PC-9 (cell line): ENCODE measurements at regions not wholly inside any gene's neighbourhood (a gene's known extent, or its start where the extent isn't known, plus 50 kb on each side); places are given as distances from the start of the nearest gene placed in this dataset.
A peak's percentile ranks its signal among the peaks of the same experiment; 100 is the strongest.

ENCODE experiments used
- BruUV-seq: library from RNA; stranded (reverse); fragments of 400-500 nt; replicated peaks from 2 replicates; lab custom pipeline; 2021; lab: Mats Ljungman, UMichigan
- CTCF ChIA-PET: fragments of 300-600 bp; sonication (Branson Sonifier 250); formaldehyde crosslinking; loops from one replicate; lab custom pipeline; 2022; ENCODE audit warnings: antibody characterized with exemption; lab: Charles Lee
- POLR2A ChIA-PET: fragments of 300-600 bp; sonication (Branson Sonifier 250); formaldehyde crosslinking; loops from one replicate; lab custom pipeline; 2022; ENCODE audit warnings: antibody characterized with exemption; ENCODE audit not compliant: unreplicated experiment; lab: Charles Lee
- DNase-seq, 2 experiments: peaks; one replicate each; pipeline versions ENCODE4 v3.0.0 to v3.0.0-alpha.2; 2015 to 2022; ENCODE audit warnings: mixed read lengths in 1 of 2
- H2AFZ ChIP-seq: fragments of 200-600 bp; sonication (generic); 2 replicates; pipeline ENCODE4 v1.8.1; 2017; ENCODE audit warnings: antibody characterized with exemption
- H3F3A ChIP-seq: fragments of 200-600 bp; sonication (generic); 2 replicates; pipeline ENCODE4 v1.8.1; 2017; ENCODE audit warnings: antibody characterized with exemption, mild to moderate bottlenecking, low read depth; ENCODE audit not compliant: insufficient read depth
- H3K27ac ChIP-seq: fragments of 200-600 bp; sonication (generic); 2 replicates; pipeline ENCODE4 v1.6.1; 2016; ENCODE audit warnings: mixed run types
- H3K27me3 ChIP-seq: fragments of 200-600 bp; sonication (generic); 2 replicates; pipeline ENCODE4 v1.6.1; 2016; ENCODE audit warnings: low read depth, mixed run types; ENCODE audit not compliant: insufficient read depth
- H3K36me3 ChIP-seq: fragments of 200-600 bp; sonication (generic); 2 replicates; pipeline ENCODE4 v1.6.1; 2016; ENCODE audit warnings: low read depth, mixed run types
- H3K4me1 ChIP-seq: fragments of 200-600 bp; sonication (generic); replicated peaks from 2 replicates; pipeline ENCODE4 v1.6.1; 2016; ENCODE audit warnings: mixed run types; ENCODE audit not compliant: insufficient read depth
- H3K4me2 ChIP-seq: fragments of 200-600 bp; sonication (generic); 2 replicates; pipeline ENCODE4 v1.6.1; 2017; ENCODE audit warnings: mixed run types
- H3K4me3 ChIP-seq: fragments of 200-600 bp; sonication (generic); 2 replicates; pipeline ENCODE4 v1.6.1; 2016; ENCODE audit warnings: mixed run types
- H3K79me2 ChIP-seq: fragments of 200-600 bp; sonication (generic); 2 replicates; pipeline ENCODE4 v1.6.1; 2017; ENCODE audit warnings: low read depth, mixed run types
- H3K9me2 ChIP-seq: fragments of 200-600 bp; sonication (generic); 2 replicates; pipeline ENCODE4 v1.8.1; 2017; ENCODE audit warnings: mild to moderate bottlenecking; ENCODE audit not compliant: insufficient read depth
- H3K9me3 ChIP-seq: fragments of 200-600 bp; sonication (generic); 2 replicates; pipeline ENCODE4 v1.8.1; 2016; ENCODE audit warnings: low read depth; ENCODE audit not compliant: insufficient read depth
- H4K20me1 ChIP-seq: fragments of 200-600 bp; sonication (generic); 2 replicates; pipeline ENCODE4 v1.8.1; 2017; ENCODE audit not compliant: insufficient read depth
- EZH2 ChIP-seq: fragments of 200-600 bp; sonication (generic); IDR thresholded peaks from 2 replicates; pipeline ENCODE4 v1.8.0; 2017; ENCODE audit warnings: antibody characterized with exemption, low read depth
- intact Hi-C: fragments of 100-400 bp; cut with micrococcal nuclease; formaldehyde crosslinking; loops from one replicate; pipeline ENCODE4 v1.10.0; 2022; ENCODE audit not compliant: unreplicated experiment
- TF ChIP-seq, protein P1 (sequence below): fragments of 200-600 bp; sonication (generic); conservative IDR thresholded peaks from 2 replicates; pipeline ENCODE4 v1.6.1; 2017; ENCODE audit warnings: mixed run types, antibody characterized with exemption, mild to moderate bottlenecking, moderate library complexity

GRCh38 chr2:183812091-183812490 is 687.8 kb downstream of the NUP35 start:
- H3K4me1 ChIP-seq, result no peaks in the 10 kb centered on the region
- H3K27ac ChIP-seq, result no peak overlapping the region
- no peak overlapping the region for H3K4me2 ChIP-seq
- intact Hi-C loops, result no loop called here
- TF ChIP-seq, protein P1, sequence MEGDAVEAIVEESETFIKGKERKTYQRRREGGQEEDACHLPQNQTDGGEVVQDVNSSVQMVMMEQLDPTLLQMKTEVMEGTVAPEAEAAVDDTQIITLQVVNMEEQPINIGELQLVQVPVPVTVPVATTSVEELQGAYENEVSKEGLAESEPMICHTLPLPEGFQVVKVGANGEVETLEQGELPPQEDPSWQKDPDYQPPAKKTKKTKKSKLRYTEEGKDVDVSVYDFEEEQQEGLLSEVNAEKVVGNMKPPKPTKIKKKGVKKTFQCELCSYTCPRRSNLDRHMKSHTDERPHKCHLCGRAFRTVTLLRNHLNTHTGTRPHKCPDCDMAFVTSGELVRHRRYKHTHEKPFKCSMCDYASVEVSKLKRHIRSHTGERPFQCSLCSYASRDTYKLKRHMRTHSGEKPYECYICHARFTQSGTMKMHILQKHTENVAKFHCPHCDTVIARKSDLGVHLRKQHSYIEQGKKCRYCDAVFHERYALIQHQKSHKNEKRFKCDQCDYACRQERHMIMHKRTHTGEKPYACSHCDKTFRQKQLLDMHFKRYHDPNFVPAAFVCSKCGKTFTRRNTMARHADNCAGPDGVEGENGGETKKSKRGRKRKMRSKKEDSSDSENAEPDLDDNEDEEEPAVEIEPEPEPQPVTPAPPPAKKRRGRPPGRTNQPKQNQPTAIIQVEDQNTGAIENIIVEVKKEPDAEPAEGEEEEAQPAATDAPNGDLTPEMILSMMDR, result no peak
- no peak for TF ChIP-seq EZH2
- no TSS peak for BruUV-seq
- no peaks in the 10 kb centered on the region for H3K27me3 ChIP-seq
- H3K36me3 ChIP-seq, result no peaks in the 10 kb centered on the region
- DNase-seq, result peak in 1 of 2 experiments; percentile 28
- ChIA-PET POLR2A (no interaction called here), CTCF (no interaction called here)
- H3F3A ChIP-seq, result no peaks in the 10 kb centered on the region
- H4K20me1 ChIP-seq, result no peaks in the 10 kb centered on the region
- no peaks in the 10 kb centered on the region for H3K79me2 ChIP-seq
- no peaks in the 10 kb centered on the region for H3K9me2 ChIP-seq
- H3K4me3 ChIP-seq, result no peak overlapping the region
- no peaks in the 10 kb centered on the region for H3K9me3 ChIP-seq
- H2AFZ ChIP-seq, result no peak overlapping the region

DNA sequence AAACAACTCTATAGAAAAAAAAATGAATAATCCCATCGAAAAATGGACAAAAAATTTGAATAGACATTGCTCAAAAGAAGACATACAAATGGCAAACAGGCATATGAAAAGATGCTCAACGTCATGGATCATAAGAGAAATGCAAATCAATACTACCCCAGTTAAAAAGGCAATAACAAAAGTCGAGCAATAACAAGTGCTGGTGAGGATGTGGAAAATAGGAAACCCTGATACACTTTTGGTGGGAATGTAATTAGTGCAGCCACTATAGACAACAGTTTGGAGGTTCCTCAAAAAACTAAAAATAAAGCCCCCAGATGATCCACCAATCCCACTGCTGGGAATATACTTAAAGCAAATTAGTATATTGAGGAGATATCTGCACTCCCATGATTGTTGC is 701.5 kb downstream of the NUP35 start:
- Histone ChIP-seq H3K9me2 (no peaks in the 10 kb centered on the region), H3K4me3 (no peak overlapping the region), H3K27ac (no peak overlapping the region), H3K27me3 (no peaks in the 10 kb centered on the region), H3K4me2 (no peak overlapping the region), H3K79me2 (no peaks in the 10 kb centered on the region), H2AFZ (no peak overlapping the region), H3K4me1 (no peaks in the 10 kb centered on the region), H3K9me3 (no peaks in the 10 kb centered on the region), H4K20me1 (no peaks in the 10 kb centered on the region), H3K36me3 (no peaks in the 10 kb centered on the region), H3F3A (no peaks in the 10 kb centered on the region)
- intact Hi-C loops, result no loop called here
- BruUV-seq, result no TSS peak
- peak in 1 of 2 experiments; percentile 22 for DNase-seq
- ChIA-PET CTCF (no interaction called here), POLR2A (no interaction called here)
- no peak for TF ChIP-seq EZH2
- TF ChIP-seq, protein P1, result no peak

DNA sequence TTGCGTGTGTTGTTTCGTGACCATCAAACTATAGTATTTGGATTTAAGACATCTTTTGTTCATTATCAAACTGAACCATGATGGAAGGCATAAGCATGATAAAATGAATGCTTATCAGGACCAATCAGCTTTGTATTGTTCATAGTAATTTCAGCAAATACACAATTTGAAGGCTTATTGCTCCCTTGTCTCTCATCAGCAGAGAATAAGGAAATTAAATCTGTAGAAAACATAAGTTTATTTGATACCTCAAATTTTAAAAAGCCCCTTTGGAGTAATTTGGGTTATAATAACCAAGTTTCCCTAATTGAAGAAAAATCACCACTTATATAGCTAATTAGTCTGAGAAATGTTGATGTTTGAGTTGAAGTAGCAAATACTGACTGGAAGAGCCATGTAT is 705.7 kb downstream of the NUP35 start:
- BruUV-seq, result no TSS peak
- no peak for DNase-seq
- no peak overlapping the region for H2AFZ ChIP-seq
- ChIA-PET POLR2A (no interaction called here), CTCF (no interaction called here)
- H3K4me1 ChIP-seq, result no peaks in the 10 kb centered on the region
- H3K27me3 ChIP-seq, result no peaks in the 10 kb centered on the region
- H3K9me3 ChIP-seq, result no peaks in the 10 kb centered on the region
- no peaks in the 10 kb centered on the region for H3F3A ChIP-seq
- no peak overlapping the region for H3K27ac ChIP-seq
- no peaks in the 10 kb centered on the region for H3K9me2 ChIP-seq
- intact Hi-C loops, result no loop called here
- no peaks in the 10 kb centered on the region for H3K79me2 ChIP-seq
- no peaks in the 10 kb centered on the region for H3K36me3 ChIP-seq
- no peaks in the 10 kb centered on the region for H4K20me1 ChIP-seq
- no peak overlapping the region for H3K4me3 ChIP-seq
- H3K4me2 ChIP-seq, result no peak overlapping the region
- TF ChIP-seq EZH2, result no peak
- TF ChIP-seq, protein P1, result no peak
